ENCODE measurements at regions not wholly inside any gene's neighbourhood (a gene's known extent, or its start where the extent isn't known, plus 50 kb on each side); places are given as distances from the start of the nearest gene placed in this dataset.

GRCh38 chr4:79065262-79065661 lies 126.0 kb upstream of the PAQR3 start:
- FAIRE-seq (no peak), DNase-seq (ENCODE audit: low read depth) (no peak)
- Histone ChIP-seq H3K4me1 (ENCODE audit: insufficient read depth, low read length) (no peaks in the 10 kb centered on the region), H3K9me3 (ENCODE audit: insufficient read depth, low read depth, low read length) (no peaks in the 10 kb centered on the region), H3K9ac (ENCODE audit: low read length) (no peak overlapping the region), H3K27ac (ENCODE audit: low read depth, low read length) (no peak overlapping the region), H3K36me3 (ENCODE audit: insufficient read depth, low read length) (no peaks in the 10 kb centered on the region), H4K20me1 (ENCODE audit: insufficient read depth, low read length) (no peaks in the 10 kb centered on the region), H2AFZ (ENCODE audit: low read depth, low read length) (no peak overlapping the region), H3K79me2 (ENCODE audit: insufficient read depth, low read length) (no peaks in the 10 kb centered on the region), H3K4me2 (ENCODE audit: low read length) (no peak overlapping the region), H3K4me3 (ENCODE audit: insufficient read depth, low read depth, low read length) (no peak overlapping the region), H3K27me3 (ENCODE audit: insufficient read depth, low read length) (no peaks in the 10 kb centered on the region)
- Mint-ChIP-seq H3K9me3 (ENCODE audit: unreplicated experiment) (no peaks in the 10 kb centered on the region), H3K4me3 (ENCODE audit: unreplicated experiment) (no peak overlapping the region), H3K4me1 (ENCODE audit: low read depth, unreplicated experiment) (peaks cover 5% of the 10 kb centered on the region), H3K27me3 (ENCODE audit: low read depth, unreplicated experiment) (no peaks in the 10 kb centered on the region), H3K36me3 (ENCODE audit: low read depth, unreplicated experiment) (no peaks in the 10 kb centered on the region), H3K27ac (ENCODE audit: unreplicated experiment) (no peak overlapping the region)
- TF ChIP-seq EZH2 (IDR thresholded peaks at IDR 0.05; ENCODE audit: insufficient read depth, low read length) (no peak), CTCF (IDR thresholded peaks at IDR 0.05; ENCODE audit: insufficient read depth, low read depth, low read length) (no peak)

- Histone ChIP-seq H4K20me1 (ENCODE audit: insufficient read depth, low read length) (no peaks in the 10 kb centered on the region), H3K9ac (ENCODE audit: low read length) (no peak overlapping the region), H3K27me3 (ENCODE audit: insufficient read depth, low read length) (no peaks in the 10 kb centered on the region), H3K4me2 (ENCODE audit: low read length) (no peak overlapping the region), H2AFZ (ENCODE audit: low read depth, low read length) (no peak overlapping the region), H3K27ac (ENCODE audit: low read depth, low read length) (no peak overlapping the region), H3K79me2 (ENCODE audit: insufficient read depth, low read length) (no peaks in the 10 kb centered on the region), H3K9me3 (ENCODE audit: insufficient read depth, low read depth, low read length) (no peaks in the 10 kb centered on the region), H3K4me1 (ENCODE audit: insufficient read depth, low read length) (no peaks in the 10 kb centered on the region), H3K36me3 (ENCODE audit: insufficient read depth, low read length) (no peaks in the 10 kb centered on the region), H3K4me3 (ENCODE audit: insufficient read depth, low read depth, low read length) (no peak overlapping the region)
- H3K4me3 Mint-ChIP-seq (ENCODE audit: unreplicated experiment) = no peak overlapping the region
- FAIRE-seq (no peak), DNase-seq (ENCODE audit: low read depth) (no peak)
- no peaks in the 10 kb centered on the region for H3K36me3 Mint-ChIP-seq (ENCODE audit: low read depth, unreplicated experiment)
- no peak overlapping the region for H3K27ac Mint-ChIP-seq (ENCODE audit: unreplicated experiment)
- H3K9me3 Mint-ChIP-seq (ENCODE audit: unreplicated experiment) = no peaks in the 10 kb centered on the region
- TF ChIP-seq EZH2 (IDR thresholded peaks at IDR 0.05; ENCODE audit: insufficient read depth, low read length) (no peak), CTCF (IDR thresholded peaks at IDR 0.05; ENCODE audit: insufficient read depth, low read depth, low read length) (no peak)
- H3K4me1 Mint-ChIP-seq (ENCODE audit: low read depth, unreplicated experiment) = peaks cover 5% of the 10 kb centered on the region
- no peaks in the 10 kb centered on the region for H3K27me3 Mint-ChIP-seq (ENCODE audit: low read depth, unreplicated experiment)
Observed at GRCh38 chr4:79064806-79065205, 125.6 kb upstream of the PAQR3 start.

- Histone ChIP-seq H3K79me2 (ENCODE audit: insufficient read depth, low read length) (no peaks in the 10 kb centered on the region), H4K20me1 (ENCODE audit: insufficient read depth, low read length) (no peaks in the 10 kb centered on the region), H3K4me2 (ENCODE audit: low read length) (no peak overlapping the region), H3K9ac (ENCODE audit: low read length) (no peak overlapping the region), H3K36me3 (ENCODE audit: insufficient read depth, low read length) (no peaks in the 10 kb centered on the region), H3K27ac (ENCODE audit: low read depth, low read length) (no peak overlapping the region), H3K4me1 (ENCODE audit: insufficient read depth, low read length) (no peaks in the 10 kb centered on the region), H3K27me3 (ENCODE audit: insufficient read depth, low read length) (no peaks in the 10 kb centered on the region), H2AFZ (ENCODE audit: low read depth, low read length) (no peak overlapping the region), H3K4me3 (ENCODE audit: insufficient read depth, low read depth, low read length) (no peak overlapping the region), H3K9me3 (ENCODE audit: insufficient read depth, low read depth, low read length) (no peaks in the 10 kb centered on the region)
- H3K4me1 Mint-ChIP-seq (ENCODE audit: low read depth, unreplicated experiment) = peaks cover 2% of the 10 kb centered on the region
- H3K4me3 Mint-ChIP-seq (ENCODE audit: unreplicated experiment) = no peak overlapping the region
- no peaks in the 10 kb centered on the region for H3K27me3 Mint-ChIP-seq (ENCODE audit: low read depth, unreplicated experiment)
- FAIRE-seq (no peak), DNase-seq (ENCODE audit: low read depth) (no peak)
- no peak for TF ChIP-seq CTCF (IDR thresholded peaks at IDR 0.05; ENCODE audit: insufficient read depth, low read depth, low read length)
- no peak for TF ChIP-seq EZH2 (IDR thresholded peaks at IDR 0.05; ENCODE audit: insufficient read depth, low read length)
- no peak overlapping the region for H3K27ac Mint-ChIP-seq (ENCODE audit: unreplicated experiment)
- no peaks in the 10 kb centered on the region for H3K9me3 Mint-ChIP-seq (ENCODE audit: unreplicated experiment)
- H3K36me3 Mint-ChIP-seq (ENCODE audit: low read depth, unreplicated experiment) = no peaks in the 10 kb centered on the region
Observed at GRCh38 chr4:79059631-79060399, 120.6 kb upstream of the PAQR3 start.

All from astrocyte (in vitro differentiated cells and primary cell).